ENCODE measurements at regions not wholly inside any gene's neighbourhood (a gene's known extent, or its start where the extent isn't known, plus 50 kb on each side); places are given as distances from the start of the nearest gene placed in this dataset.

DNA sequence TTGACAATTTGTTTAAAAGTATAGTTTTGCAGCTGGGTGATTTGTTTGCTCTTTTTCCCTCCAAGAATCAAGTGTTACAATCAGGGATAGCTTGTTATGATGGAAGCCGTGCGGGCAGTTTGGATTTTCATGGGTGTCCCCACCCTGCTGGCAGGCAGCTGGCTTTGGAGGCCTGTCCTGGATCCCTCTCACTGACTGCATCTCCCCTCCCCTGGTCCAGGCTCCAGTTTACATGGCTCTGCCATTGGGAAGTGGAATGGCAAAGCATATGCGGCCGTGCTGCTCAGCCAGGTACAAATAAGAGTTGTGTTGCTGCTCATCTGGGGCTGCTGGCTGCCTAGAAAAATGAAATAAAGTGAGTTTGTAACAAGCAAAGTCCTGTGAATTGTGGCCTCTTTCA lies 76.0 kb downstream of the CXCL12 start:
- intact Hi-C loops (cut with micrococcal nuclease; ENCODE audit: unreplicated experiment): no loop called here
- no TSS peak for BruUV-seq (replicated peaks)
- TF ChIP-seq, protein P1, sequence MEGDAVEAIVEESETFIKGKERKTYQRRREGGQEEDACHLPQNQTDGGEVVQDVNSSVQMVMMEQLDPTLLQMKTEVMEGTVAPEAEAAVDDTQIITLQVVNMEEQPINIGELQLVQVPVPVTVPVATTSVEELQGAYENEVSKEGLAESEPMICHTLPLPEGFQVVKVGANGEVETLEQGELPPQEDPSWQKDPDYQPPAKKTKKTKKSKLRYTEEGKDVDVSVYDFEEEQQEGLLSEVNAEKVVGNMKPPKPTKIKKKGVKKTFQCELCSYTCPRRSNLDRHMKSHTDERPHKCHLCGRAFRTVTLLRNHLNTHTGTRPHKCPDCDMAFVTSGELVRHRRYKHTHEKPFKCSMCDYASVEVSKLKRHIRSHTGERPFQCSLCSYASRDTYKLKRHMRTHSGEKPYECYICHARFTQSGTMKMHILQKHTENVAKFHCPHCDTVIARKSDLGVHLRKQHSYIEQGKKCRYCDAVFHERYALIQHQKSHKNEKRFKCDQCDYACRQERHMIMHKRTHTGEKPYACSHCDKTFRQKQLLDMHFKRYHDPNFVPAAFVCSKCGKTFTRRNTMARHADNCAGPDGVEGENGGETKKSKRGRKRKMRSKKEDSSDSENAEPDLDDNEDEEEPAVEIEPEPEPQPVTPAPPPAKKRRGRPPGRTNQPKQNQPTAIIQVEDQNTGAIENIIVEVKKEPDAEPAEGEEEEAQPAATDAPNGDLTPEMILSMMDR (IDR thresholded peaks at IDR 0.05; ENCODE audit: unreplicated experiment): no peak

DNA sequence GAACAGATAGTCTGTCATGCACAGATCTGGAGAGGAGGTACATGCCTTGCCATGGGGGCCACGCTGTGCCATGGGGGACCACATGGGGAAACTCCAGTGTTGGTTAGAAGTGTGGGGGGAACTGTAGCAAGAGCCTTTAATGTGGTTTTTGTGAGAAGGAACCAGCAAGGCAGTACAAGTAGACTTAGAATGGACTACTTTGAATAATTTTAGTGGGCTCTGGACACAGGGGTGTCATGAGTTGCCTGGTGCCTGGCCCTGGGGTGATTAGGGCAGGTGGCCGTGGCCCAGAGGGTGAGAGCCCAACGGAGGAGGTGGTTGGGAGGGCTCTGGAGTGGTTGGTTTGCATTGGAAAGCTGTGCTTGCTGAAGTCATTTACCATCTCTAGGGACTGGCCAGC lies 77.2 kb downstream of the CXCL12 start:
- no TSS peak for BruUV-seq (replicated peaks)
- peaks cover 1% of the 10 kb centered on the region for H3K9me3 Mint-ChIP-seq (ENCODE audit: low read depth, unreplicated experiment)
- H3K27ac Mint-ChIP-seq (ENCODE audit: unreplicated experiment): no peak overlapping the region
- H3K4me3 Mint-ChIP-seq (ENCODE audit: low read depth, unreplicated experiment): no peak overlapping the region
- TF ChIP-seq, protein P1 (IDR thresholded peaks at IDR 0.05; ENCODE audit: unreplicated experiment): no peak
- H3K36me3 Mint-ChIP-seq (ENCODE audit: insufficient read depth, unreplicated experiment): no peaks in the 10 kb centered on the region
- no peaks in the 10 kb centered on the region for H3K4me1 Mint-ChIP-seq (ENCODE audit: low read depth, unreplicated experiment)
- CTCF ChIA-PET: no interaction called here
- no peaks in the 10 kb centered on the region for H3K27me3 Mint-ChIP-seq (ENCODE audit: unreplicated experiment)
- no peak for DNase-seq
- intact Hi-C loops (cut with micrococcal nuclease; ENCODE audit: unreplicated experiment): no loop called here

More for the DNA sequence above, 76.0 kb downstream of the CXCL12 start:
- Mint-ChIP-seq H3K36me3 (ENCODE audit: insufficient read depth, unreplicated experiment) (no peaks in the 10 kb centered on the region), H3K27me3 (ENCODE audit: unreplicated experiment) (no peaks in the 10 kb centered on the region), H3K4me3 (ENCODE audit: low read depth, unreplicated experiment) (no peak overlapping the region), H3K27ac (ENCODE audit: unreplicated experiment) (no peak overlapping the region), H3K9me3 (ENCODE audit: low read depth, unreplicated experiment) (no peaks in the 10 kb centered on the region), H3K4me1 (ENCODE audit: low read depth, unreplicated experiment) (no peaks in the 10 kb centered on the region)
- no peak for DNase-seq
- CTCF ChIA-PET: no interaction called here

DNA sequence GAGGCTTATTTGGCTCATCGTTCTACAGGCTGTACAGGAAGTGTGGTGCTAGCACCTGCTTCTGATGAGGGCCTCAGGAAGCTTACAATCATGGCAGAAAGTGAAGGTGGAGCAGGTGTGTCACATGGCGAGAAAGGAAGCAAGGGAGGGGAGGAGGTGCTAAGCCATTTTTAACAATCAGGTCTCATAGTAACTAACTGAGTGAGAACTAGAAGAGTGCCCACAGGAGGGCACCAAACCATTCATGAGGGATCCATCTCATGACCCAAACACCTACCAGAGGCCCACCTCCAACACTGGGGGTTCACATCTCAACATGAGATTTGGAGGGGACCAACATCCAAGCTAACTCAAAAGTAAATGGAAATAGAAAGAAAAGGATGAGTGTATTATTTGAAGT lies 78.1 kb downstream of the CXCL12 start:
- H3K36me3 Mint-ChIP-seq (ENCODE audit: insufficient read depth, unreplicated experiment): no peaks in the 10 kb centered on the region
- no TSS peak for BruUV-seq (replicated peaks)
- no peaks in the 10 kb centered on the region for H3K27me3 Mint-ChIP-seq (ENCODE audit: unreplicated experiment)
- H3K27ac Mint-ChIP-seq (ENCODE audit: unreplicated experiment): no peak overlapping the region
- no peak overlapping the region for H3K4me3 Mint-ChIP-seq (ENCODE audit: low read depth, unreplicated experiment)
- CTCF ChIA-PET: no interaction called here
- TF ChIP-seq, protein P1 (IDR thresholded peaks at IDR 0.05; ENCODE audit: unreplicated experiment): no peak
- peaks cover 5% of the 10 kb centered on the region for H3K9me3 Mint-ChIP-seq (ENCODE audit: low read depth, unreplicated experiment)
- no peaks in the 10 kb centered on the region for H3K4me1 Mint-ChIP-seq (ENCODE audit: low read depth, unreplicated experiment)
- intact Hi-C loops (cut with micrococcal nuclease; ENCODE audit: unreplicated experiment): no loop called here
- no peak for DNase-seq

DNA sequence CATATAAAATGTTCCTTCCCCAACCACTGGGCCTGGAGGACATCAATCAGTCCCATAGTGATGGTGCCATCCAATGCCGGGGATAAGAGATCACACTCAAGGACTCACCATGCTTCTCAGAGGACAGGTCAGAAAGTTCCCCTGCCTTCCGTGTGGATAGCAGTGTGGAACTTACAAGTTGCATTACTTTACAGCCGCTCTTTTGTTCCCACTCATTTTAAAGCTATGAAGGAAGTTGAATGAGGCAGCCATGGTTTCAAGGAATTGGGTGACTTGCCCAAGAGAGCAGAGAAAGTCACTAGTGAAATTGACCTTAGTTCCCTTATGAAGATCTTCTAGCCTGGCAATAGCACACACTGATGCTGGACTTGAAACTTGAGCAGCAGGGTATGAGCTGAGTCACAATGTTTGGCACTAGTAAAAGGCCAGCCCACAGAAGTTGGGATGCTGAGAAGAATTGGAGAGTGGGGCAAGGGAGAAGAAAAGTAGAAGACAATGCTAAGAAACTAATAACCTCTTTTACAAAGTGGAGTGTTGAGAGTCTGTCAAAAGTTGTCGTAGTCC lies 78.7 kb downstream of the CXCL12 start:
- no peak overlapping the region for H3K27ac Mint-ChIP-seq (ENCODE audit: unreplicated experiment)
- CTCF ChIA-PET: no interaction called here
- TF ChIP-seq, protein P1 (IDR thresholded peaks at IDR 0.05; ENCODE audit: unreplicated experiment): no peak
- no peak for DNase-seq
- no peaks in the 10 kb centered on the region for H3K36me3 Mint-ChIP-seq (ENCODE audit: insufficient read depth, unreplicated experiment)
- H3K4me3 Mint-ChIP-seq (ENCODE audit: low read depth, unreplicated experiment): no peak overlapping the region
- H3K27me3 Mint-ChIP-seq (ENCODE audit: unreplicated experiment): no peaks in the 10 kb centered on the region
- H3K9me3 Mint-ChIP-seq (ENCODE audit: low read depth, unreplicated experiment): peaks cover 5% of the 10 kb centered on the region
- no TSS peak for BruUV-seq (replicated peaks)
- no peaks in the 10 kb centered on the region for H3K4me1 Mint-ChIP-seq (ENCODE audit: low read depth, unreplicated experiment)
- intact Hi-C loops (cut with micrococcal nuclease; ENCODE audit: unreplicated experiment): no loop called here

All from Calu3 (cell line).